DMS53 treated with DMSO at 0.1 percent for 48 hours (cell line): ENCODE measurements at regions not wholly inside any gene's neighbourhood (a gene's known extent, or its start where the extent isn't known, plus 50 kb on each side); places are given as distances from the start of the nearest gene placed in this dataset.

Experiments
- DNase-seq: peaks from one replicate; lab custom pipeline; 2025; ENCODE audit not compliant: unreplicated experiment; lab: John Stamatoyannopoulos, UW

DNA sequence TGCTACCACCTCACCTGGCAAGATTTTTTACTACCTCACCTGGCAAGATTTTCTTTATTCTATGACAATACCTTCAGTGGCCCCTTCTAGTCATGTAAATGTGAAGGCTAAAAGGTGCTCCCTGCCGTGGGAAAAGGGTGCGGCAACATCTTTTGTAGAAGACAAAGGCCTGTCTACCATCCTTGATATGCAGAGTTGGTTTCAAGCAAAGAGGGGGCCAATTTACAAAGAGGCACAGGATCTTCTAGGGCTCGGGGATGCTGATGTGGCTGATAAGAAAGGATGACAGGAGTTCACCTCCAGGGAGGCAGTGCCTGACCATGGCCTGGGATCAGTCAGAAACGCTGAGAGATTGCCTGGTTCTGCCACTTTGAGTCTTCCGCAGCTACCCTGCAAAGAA lies 165.4 kb upstream of the SLC1A4 start:
- no peak for DNase-seq

DNA sequence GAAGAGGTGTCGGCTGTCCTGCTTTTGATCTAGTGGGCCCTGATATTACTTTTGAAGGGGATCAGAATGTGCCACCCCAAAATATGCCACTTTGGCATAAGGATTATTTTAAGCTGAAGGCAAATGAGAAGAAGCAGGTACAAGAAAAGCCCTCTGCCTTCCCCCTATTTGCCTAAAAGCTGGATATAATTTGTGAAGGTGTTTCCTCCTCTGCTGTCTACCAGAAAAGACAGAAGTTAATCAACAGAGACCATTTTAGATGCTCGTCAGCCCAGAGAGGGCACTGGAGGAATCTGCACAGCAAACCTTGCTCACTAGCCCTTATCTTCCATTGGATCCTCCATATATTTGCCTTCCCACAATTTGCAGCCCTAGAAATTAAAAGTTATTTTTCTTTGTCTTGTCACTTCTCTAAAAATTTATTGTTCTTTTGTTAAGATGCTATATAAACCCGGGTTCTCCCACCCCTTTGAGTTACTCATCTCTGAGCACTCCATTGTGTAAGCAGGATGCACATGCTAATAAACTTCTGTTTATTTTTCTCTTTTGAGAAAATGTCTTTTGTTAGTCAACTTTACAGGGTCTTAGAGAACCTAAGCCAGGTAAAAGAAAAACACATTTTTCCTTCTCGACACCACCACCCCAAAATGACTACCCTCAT lies 163.2 kb upstream of the SLC1A4 start:
- DNase-seq, result no peak

DNA sequence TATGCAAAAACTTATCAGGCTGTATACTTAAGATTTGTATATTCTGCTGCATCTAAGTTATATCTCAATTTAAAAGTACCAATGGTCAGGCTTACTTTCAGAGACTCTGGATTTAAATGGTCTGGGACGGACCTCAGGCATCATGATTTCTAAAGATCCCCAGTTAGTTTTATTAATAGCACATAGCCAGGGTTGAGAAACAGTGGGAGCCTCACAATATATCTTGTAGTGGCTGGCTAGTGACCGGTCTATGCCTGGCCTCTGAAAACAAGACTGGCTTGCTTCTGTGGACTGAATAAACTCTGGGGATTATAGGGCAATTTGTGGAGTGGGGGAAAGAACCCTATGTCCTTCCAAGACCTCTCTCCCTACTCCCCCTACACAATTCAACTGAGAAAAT lies 162.5 kb upstream of the SLC1A4 start:
- DNase-seq, result no peak

DNA sequence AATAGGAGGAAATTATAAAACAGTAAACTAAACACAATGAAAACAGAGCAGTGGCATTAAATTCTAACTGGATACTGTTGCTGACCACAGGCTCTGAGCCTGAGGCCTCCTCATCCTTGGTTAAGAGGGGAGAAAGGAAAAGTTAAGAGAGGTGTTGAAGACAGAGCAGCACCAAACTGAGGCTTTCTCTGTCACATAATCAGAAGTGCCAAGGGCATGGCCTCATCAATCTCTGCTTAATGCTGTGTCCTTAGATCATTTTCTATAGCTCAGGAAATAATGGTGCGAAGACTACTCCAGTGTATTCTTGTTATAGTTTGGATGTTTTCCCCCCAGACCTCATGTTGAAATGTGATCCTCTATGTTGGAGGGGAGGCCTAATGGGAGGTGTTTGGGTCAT lies 160.9 kb upstream of the SLC1A4 start:
- DNase-seq, result no peak

DNA sequence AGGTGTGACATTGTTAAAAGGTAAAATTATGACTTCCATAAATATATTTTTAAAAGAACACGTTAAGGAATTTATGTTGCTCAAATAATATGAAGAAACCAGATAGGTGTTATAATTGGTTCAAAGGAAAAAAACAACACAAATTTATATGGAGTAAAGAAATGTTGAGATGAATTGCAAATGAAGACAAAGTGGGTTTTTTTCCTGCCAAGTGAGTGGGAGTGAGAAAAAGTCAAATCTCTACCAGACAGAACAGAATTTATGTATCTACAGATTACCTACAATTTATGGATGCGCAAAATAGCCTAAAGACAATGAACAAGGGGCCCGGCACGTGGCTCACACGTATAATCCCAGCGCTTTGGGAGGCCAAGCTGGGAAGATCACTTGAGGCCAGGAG lies 159.7 kb upstream of the SLC1A4 start:
- no peak for DNase-seq

- peak; percentile 47 for DNase-seq
These were observed 157.8 kb upstream of the SLC1A4 start for GRCh38 chr2:64831134-64831976.

DNA sequence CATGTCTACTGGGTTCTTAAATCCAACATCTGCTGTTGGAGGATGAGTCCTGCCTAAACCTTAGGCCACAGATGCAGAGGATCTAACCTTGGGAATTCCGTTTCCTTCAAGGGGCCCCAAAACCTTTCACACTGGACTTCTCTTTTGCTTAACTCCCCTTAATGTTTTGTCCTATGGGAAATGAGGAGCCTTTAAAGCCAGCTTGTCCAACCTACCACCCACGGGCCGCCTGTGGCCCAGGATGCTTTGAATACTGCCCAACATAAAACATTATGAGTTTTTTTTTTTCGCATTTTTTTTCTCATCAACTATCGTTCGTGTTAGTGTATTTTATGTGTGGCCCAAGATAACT lies 157.2 kb upstream of the SLC1A4 start:
- no peak for DNase-seq

GRCh38 chr2:64832936-64833335 lies 156.3 kb upstream of the SLC1A4 start:
- DNase-seq, result no peak

GRCh38 chr2:64836566-64836965 lies 152.6 kb upstream of the SLC1A4 start:
- DNase-seq, result peak; percentile 12

GRCh38 chr2:64837116-64837731 lies 152.0 kb upstream of the SLC1A4 start:
- no peak for DNase-seq

DNA sequence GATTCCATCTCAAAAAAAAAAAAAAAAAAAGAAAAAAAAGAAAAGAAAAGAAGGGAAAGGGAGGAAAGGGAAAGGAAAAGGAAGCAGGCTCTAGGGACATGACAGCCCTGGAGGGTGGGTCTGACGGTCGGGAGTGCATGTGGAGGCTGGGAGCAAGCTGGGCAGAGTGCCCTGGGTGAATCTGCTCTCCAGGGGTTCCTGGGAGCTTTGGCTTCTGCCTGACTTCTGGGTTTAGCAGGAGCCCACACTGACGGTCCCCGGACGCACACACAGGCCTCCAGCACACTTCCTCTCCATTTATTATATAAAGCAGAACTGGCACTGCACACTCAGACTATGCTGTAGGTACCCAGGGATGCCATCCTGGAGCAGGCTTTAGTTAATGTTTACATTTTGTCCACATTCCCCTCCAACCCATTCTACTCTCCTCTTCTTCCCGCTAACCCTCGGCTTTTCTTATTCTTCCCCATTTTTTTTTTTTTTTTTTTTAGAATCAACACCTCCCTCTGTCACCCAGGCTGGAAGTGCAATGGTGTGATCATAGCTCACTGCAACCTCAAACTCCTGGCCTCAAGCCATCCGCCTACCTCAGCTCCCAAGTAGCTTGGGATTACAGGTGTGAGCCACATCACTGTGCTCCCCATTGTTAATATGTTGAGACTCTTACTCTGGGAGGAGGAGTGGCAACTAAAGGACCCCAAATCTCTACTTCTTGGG lies 151.1 kb upstream of the SLC1A4 start:
- DNase-seq, result no peak

DNA sequence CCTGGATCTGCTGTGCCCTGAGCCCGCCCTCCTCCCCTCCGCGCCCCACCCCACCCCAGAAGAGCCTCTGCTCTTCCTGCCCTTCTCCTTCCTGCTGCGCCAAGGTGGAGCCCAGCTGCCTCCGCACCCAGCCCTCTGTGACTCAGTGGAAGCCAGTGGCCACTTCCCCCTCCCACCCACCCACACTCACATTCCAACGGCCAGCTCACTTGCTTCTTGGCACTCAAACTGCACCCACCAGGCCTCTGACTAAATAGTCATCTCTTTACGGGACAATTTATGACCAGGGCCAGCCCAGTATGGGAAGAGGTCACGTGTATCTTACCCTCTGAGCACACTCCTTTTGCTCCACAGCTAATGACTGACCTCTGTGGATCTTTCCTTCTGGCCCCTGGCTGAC lies 150.4 kb upstream of the SLC1A4 start:
- no peak for DNase-seq

DNA sequence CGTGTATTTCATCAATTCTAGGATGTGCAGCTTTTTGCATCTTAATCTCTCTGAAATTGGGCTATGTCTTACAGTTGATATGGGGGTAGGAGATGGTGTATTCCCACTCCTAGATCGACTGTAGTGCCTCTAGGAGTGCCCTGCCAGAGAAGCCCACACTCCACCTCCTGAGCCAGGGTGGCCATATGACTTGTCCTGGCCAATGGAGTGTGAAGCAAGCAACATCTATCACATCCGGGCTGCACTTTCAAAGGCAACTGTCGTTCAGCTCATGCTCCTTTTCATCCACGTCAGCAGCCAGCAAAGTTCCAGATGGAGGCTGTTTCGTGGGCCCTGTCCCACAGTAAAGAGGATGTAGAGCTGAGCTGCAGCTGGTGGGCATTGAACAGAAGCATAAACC lies 149.4 kb upstream of the SLC1A4 start:
- no peak for DNase-seq

DNA sequence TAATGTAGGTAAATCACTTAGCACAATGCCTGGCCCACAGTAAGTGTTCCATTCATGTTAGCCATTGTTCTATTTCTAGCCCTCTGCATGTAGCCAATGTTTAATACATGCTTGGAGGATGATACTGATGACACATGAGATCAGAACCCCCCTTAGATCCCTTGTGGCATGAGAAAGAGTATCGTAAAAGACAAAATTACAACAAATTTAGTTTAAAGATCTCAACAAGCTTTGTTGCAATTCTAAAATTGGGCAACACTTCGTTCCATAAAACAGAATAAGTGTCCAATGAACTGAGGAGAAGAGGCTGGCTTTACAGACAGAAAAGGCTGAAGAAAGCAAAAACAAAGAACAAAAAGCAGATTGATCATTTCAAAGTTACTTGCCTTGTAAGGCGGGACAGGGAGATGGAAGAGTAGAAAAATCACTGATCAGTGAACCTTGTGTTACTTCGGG lies 148.7 kb upstream of the SLC1A4 start:
- DNase-seq, result no peak

- DNase-seq, result no peak
These were observed 147.7 kb upstream of the SLC1A4 start for GRCh38 chr2:64841461-64841860.

DNA sequence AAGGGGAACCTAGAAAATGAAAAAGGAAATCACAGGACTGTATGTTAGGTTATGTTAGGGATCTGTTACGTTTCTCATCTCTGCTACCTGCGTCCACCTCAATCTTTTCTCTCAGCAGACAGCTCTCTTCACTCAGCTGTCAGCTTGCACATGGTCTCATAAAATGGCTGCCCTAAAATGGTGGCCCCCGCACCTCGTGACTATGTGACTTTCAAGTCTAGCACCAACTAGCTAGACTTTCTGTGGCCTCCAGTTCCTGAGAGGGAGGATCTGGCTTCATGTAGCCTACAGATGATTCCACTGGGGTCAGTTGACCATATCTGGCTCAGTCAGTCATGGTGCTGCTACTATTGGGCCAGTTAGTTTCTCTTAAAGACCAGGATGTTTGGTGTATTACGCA lies 147.2 kb upstream of the SLC1A4 start:
- no peak for DNase-seq

- DNase-seq, result no peak
These were observed 145.1 kb upstream of the SLC1A4 start for GRCh38 chr2:64844087-64844486.

- DNase-seq, result no peak
These were observed 143.8 kb upstream of the SLC1A4 start for GRCh38 chr2:64845273-64845905.

GRCh38 chr2:64846177-64846576 lies 143.0 kb upstream of the SLC1A4 start:
- no peak for DNase-seq

DNA sequence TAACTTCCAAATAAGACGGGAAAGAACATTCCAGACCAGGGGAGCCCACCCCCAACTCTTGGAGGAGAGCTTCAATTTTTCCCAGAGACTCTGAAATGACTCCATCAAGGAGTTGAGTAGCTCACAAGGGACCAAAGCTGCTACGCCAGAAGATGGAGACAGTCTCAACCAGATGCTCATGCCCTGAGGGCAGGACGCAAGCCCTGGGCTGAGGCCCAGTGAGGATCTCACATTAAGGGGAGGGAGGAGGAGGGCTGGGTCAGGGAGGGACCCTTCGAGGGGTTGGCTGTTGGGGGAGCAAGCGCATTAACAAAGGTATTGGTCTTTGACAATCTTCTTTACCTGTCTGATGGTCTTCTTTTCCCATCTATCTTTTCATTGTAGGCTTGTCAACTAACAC lies 141.3 kb upstream of the SLC1A4 start:
- DNase-seq, result no peak

DNA sequence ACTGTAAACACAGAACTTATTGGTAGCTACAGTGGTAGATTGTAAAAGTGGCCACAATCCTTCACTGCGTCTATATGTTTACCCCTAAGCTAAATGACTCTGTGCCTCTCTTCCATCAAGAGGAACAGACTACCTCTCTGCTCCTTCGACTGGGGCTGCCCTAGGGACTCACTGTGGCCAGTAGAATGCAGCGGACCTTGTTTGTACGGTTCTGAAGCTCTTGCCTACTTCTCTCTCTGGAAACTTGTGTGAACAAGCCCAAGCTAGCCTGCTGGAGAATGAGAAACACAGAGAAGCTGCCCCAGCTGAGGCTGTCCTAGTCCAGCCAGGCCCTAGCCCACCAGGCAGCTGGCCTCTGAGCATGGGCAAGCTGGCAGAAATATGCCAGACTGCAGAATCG lies 140.8 kb upstream of the SLC1A4 start:
- DNase-seq, result no peak
